HEK293T (cell line): ENCODE measurements at regions not wholly inside any gene's neighbourhood (a gene's known extent, or its start where the extent isn't known, plus 50 kb on each side); places are given as distances from the start of the nearest gene placed in this dataset.
"Not testable (repeated sequence)": the region's sequence is repeated elsewhere in the genome, so short reads cannot be mapped to it uniquely, and the experiment has no call there.

Source experiments
- CTCF ChIA-PET: fragments of 350-600 bp; formaldehyde crosslinking; extraction: SDS; loops from one replicate; lab custom pipeline; 2021; ENCODE audit warnings: antibody characterized with exemption, inconsistent platforms; lab: Yijun Ruan, JAX
- POLR2A ChIA-PET: fragments of 350-600 bp; formaldehyde crosslinking; extraction: SDS; loops from one replicate; lab custom pipeline; 2020; ENCODE audit warnings: antibody characterized with exemption, inconsistent platforms; lab: Yijun Ruan, JAX
- DNase-seq: peaks from one replicate; pipeline ENCODE4 v3.0.0; 2012; ENCODE audit warnings: mixed read lengths; ENCODE audit errors: extremely low spot score
- ARNT ChIP-seq: fragments of 450-650 bp; IDR thresholded peaks from 2 replicates; pipeline ENCODE4 v1.6.1; 2017; ENCODE audit warnings: mild to moderate bottlenecking
- BHLHE40 ChIP-seq: fragments of 450-650 bp; IDR thresholded peaks from 2 replicates; pipeline ENCODE4 v1.6.1; 2016; ENCODE audit warnings: mild to moderate bottlenecking, moderate library complexity, borderline replicate concordance
- CTBP1 ChIP-seq: fragments of 450-650 bp; IDR thresholded peaks from 2 replicates; pipeline ENCODE4 v1.6.1; 2016; ENCODE audit warnings: borderline replicate concordance
- ELF4 ChIP-seq: fragments of 450-650 bp; IDR thresholded peaks from 2 replicates; pipeline ENCODE4 v1.6.1; 2017; ENCODE audit warnings: antibody characterized with exemption
- FOXA1 ChIP-seq: fragments of 450-650 bp; IDR thresholded peaks from 2 replicates; pipeline ENCODE4 v1.6.1; 2016; ENCODE audit warnings: mild to moderate bottlenecking
- FOXK2 ChIP-seq: fragments of 450-650 bp; IDR thresholded peaks from 2 replicates; pipeline ENCODE4 v1.6.1; 2016; ENCODE audit warnings: mild to moderate bottlenecking
- FOXM1 ChIP-seq: fragments of 450-650 bp; IDR thresholded peaks from 2 replicates; pipeline ENCODE4 v1.6.1; 2017; ENCODE audit warnings: mild to moderate bottlenecking, borderline replicate concordance
- HDGF ChIP-seq: fragments of 450-650 bp; IDR thresholded peaks from 2 replicates; pipeline ENCODE4 v1.6.1; 2017; ENCODE audit warnings: antibody characterized with exemption, borderline replicate concordance
- L3MBTL2 ChIP-seq: fragments of 450-650 bp; conservative IDR thresholded peaks from 2 replicates; pipeline ENCODE4 v1.6.1; 2016; ENCODE audit warnings: mild to moderate bottlenecking
- LEF1 ChIP-seq: fragments of 450-650 bp; IDR thresholded peaks from 2 replicates; pipeline ENCODE4 v1.6.1; 2017; ENCODE audit warnings: mild to moderate bottlenecking, borderline replicate concordance
- NFRKB ChIP-seq: fragments of 450-650 bp; IDR thresholded peaks from 2 replicates; pipeline ENCODE4 v1.6.1; 2016; ENCODE audit warnings: mild to moderate bottlenecking, moderate library complexity
- SP1 ChIP-seq: fragments of 450-650 bp; IDR thresholded peaks from 2 replicates; pipeline ENCODE4 v1.6.1; 2017
- SUZ12 ChIP-seq: fragments of 450-650 bp; IDR thresholded peaks from 2 replicates; pipeline ENCODE4 v1.6.1; 2016; ENCODE audit warnings: mild to moderate bottlenecking
- TARDBP ChIP-seq: fragments of 450-650 bp; IDR thresholded peaks from 2 replicates; pipeline ENCODE4 v1.6.1; 2016
- ZNF384 ChIP-seq: fragments of 450-650 bp; IDR thresholded peaks from 2 replicates; pipeline ENCODE4 v1.6.1; 2016
- TF ChIP-seq, protein P1 (sequence below): fragments of 450-650 bp; IDR thresholded peaks from 2 replicates; pipeline ENCODE4 v1.6.1; 2016

DNA sequence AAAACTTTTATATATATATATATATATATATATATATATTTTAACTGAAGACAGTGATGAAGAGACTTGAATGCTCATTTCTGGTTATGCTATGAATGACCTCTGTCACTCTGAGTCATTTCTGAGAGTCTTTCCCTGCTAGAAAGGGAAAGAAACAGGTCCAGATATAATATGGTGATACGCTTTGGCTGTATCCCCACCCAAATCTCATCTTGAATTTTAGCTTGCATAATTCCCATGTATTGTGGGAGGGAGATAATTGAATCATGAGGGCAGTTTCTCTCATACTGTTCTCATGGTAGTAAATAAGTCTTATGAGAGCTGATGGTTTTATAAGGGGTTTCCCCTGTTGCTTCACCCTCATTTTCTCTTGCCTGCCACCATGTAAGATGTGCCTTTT is 254.1 kb upstream of the IGFBP7 start:
- TF ChIP-seq HDGF (no peak), FOXK2 (no peak), CTBP1 (no peak), ARNT (no peak), FOXA1 (no peak)
- no peak for DNase-seq
- ChIA-PET CTCF (no interaction called here), POLR2A (no interaction called here)

DNA sequence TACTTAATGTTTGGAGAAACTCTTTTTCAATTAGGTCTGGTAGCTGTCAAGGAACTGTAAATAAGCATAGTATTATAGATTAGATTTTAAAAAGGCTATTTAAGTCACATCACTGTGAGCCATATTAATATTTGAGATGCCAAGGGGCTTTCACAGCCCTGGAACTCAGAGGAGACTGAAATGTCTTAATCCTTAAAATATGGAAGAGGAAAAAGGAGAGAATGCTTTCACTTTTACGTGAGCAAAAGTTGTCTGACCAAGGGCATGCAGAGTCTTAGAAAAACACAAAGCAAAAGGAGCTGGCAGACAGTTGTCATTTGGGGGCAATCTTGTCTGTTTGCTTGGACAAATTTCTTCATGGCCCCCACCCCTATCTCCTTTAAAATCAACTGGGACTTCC is 253.2 kb upstream of the IGFBP7 start:
- ChIA-PET POLR2A (interaction anchor here (0.7 kb wide), 1 partner anchor 165 kb away, joined by 3 read pairs; no protein-coding TSS in a partner anchor), CTCF (no interaction called here)
- TF ChIP-seq SP1 (no peak), BHLHE40 (no peak), FOXA1 (no peak), ZNF384 (no peak), LEF1 (no peak), ARNT (no peak), FOXM1 (no peak), TARDBP (no peak), CTBP1 (no peak), FOXK2 (no peak), NFRKB (no peak)
- TF ChIP-seq, protein P1, sequence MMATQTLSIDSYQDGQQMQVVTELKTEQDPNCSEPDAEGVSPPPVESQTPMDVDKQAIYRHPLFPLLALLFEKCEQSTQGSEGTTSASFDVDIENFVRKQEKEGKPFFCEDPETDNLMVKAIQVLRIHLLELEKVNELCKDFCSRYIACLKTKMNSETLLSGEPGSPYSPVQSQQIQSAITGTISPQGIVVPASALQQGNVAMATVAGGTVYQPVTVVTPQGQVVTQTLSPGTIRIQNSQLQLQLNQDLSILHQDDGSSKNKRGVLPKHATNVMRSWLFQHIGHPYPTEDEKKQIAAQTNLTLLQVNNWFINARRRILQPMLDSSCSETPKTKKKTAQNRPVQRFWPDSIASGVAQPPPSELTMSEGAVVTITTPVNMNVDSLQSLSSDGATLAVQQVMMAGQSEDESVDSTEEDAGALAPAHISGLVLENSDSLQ = no peak

DNA sequence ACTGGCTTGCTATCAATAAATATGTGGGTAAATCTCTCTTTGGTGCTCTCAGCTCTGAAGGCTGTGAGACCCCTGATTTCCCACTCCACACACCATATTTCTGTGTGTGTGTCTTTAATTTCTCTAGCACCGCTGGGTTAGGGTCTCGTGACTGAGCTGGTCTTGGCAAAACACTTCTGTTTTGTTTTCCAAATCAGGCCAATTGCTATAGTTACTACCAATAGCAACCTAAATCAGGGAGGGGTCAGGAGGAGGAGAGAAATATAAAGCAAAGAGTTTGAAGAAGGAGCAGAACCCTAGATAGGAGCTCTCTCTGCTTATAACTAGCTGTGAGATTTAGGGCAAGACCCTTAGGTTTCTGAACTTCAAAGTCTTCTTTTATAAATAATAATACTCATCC is 250.5 kb upstream of the IGFBP7 start:
- no peak for TF ChIP-seq SP1
- TF ChIP-seq NFRKB = no peak
- no peak for TF ChIP-seq L3MBTL2
- TF ChIP-seq SUZ12 = no peak
- TF ChIP-seq ELF4 = no peak
- no peak for TF ChIP-seq LEF1
- no peak for TF ChIP-seq CTBP1
- TF ChIP-seq ARNT = no peak
- TF ChIP-seq, protein P1 = no peak
- no peak for TF ChIP-seq FOXK2
- no peak for TF ChIP-seq FOXA1
- TF ChIP-seq HDGF = no peak
- CTCF ChIA-PET = no interaction called here
- no peak for DNase-seq
- POLR2A ChIA-PET = no interaction called here

More for the DNA sequence above, 253.2 kb upstream of the IGFBP7 start:
- DNase-seq = no peak

DNA sequence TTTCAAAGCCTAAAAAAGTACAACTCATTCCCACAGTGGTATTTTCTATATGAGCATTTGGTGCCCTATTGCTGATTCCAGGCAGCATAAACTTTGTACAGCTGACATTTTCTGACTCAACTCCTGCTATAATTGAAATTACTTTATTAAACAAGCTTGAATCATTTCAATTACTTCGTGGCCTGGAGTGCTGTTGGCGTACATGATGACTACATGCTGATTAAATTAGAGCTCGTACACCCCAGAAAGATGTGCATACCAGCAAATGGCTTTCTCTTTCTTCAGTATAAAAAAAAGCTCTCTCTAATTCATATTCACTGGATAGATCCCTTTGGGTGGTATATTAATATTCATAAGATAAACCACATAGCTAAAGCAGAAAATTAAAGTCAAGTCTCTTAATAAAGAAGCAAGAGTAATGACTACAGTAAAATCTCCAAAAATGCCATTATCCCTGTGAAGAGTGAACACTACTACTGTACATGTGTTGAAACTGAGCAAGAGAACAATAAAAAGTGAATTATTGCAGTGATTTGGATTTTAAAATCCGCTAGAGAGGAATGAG is 245.0 kb upstream of the IGFBP7 start:
- no peak for DNase-seq
- ChIA-PET CTCF (no interaction called here), POLR2A (no interaction called here)
- no peak for TF ChIP-seq SP1
- no peak for TF ChIP-seq FOXA1
- no peak for TF ChIP-seq SUZ12
- TF ChIP-seq, protein P1 = no peak
- no peak for TF ChIP-seq NFRKB

DNA sequence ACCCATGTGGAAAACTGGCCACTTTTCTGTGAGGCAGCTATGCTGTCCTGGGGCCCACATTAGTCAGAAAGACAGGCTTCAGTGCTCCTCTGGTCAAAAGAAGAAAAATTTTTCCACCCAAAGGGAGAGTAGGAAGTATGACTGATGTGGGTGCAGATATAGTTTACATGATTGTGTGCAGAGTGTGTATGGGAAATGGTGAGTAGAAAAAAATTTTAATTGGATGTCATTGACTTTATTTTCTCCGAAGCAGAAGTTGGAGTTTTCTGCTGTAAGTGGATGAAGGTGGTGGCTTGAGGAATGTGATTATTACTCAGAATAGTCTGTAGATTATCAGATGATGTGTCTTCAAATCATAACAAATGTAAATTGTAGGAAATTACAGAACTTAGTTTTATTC is 241.5 kb upstream of the IGFBP7 start:
- ChIA-PET CTCF (no interaction called here), POLR2A (no interaction called here)
- TF ChIP-seq, protein P1 = no peak
- TF ChIP-seq TARDBP (no peak), ELF4 (no peak), L3MBTL2 (no peak)
- no peak for DNase-seq

DNA sequence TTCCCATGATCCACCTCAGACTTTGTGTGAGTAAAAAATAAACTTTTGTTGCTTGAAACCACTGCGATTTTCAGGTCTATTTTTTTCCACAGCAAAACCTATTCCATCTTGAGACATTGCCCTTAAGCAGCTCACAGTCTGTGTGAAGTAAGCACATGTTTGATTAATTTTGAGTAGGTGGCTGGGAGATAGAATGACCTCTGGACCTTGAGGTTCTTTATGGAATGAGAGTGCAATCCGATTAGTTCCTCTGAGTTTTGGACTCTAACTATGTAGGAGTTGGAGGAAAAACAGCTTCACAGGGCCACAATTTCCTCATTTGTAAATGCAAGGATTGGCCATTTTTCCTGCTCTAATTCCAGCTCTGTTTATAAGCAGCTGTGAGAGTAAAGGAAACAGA is 234.1 kb upstream of the IGFBP7 start:
- no peak for TF ChIP-seq ARNT
- no peak for TF ChIP-seq FOXA1
- no peak for TF ChIP-seq SP1
- no peak for TF ChIP-seq LEF1
- TF ChIP-seq SUZ12 = no peak
- TF ChIP-seq ELF4 = no peak
- TF ChIP-seq ZNF384 = no peak
- ChIA-PET POLR2A (no interaction called here), CTCF (no interaction called here)
- no peak for DNase-seq

DNA sequence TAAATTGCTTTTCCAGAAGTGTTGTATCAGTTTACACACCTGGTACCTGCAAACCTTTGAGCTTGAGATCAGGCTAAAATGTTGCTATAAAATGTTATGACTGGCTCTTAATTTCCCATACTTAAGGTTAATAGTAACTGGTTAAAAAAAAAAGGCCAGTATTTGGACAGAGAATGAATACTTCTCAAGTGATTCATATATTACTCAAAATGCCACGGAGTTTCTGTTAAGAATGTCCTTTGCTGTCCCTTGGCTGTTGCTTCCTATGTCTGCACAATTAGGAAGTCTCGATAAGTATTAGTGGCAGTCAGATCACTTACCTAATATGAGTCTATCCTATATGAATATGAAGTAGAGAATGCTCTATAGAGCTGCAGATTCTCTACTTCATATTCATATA is 232.2 kb upstream of the IGFBP7 start:
- ChIA-PET CTCF (no interaction called here), POLR2A (no interaction called here)
- TF ChIP-seq HDGF = no peak
- TF ChIP-seq NFRKB = no peak
- TF ChIP-seq FOXK2 = no peak
- no peak for TF ChIP-seq ARNT
- no peak for TF ChIP-seq L3MBTL2
- TF ChIP-seq ELF4 = no peak
- no peak for TF ChIP-seq SP1
- no peak for TF ChIP-seq ZNF384
- TF ChIP-seq SUZ12 = no peak
- no peak for TF ChIP-seq FOXM1
- no peak for TF ChIP-seq BHLHE40
- TF ChIP-seq LEF1 = no peak
- TF ChIP-seq TARDBP = no peak
- TF ChIP-seq, protein P1 = no peak
- no peak for TF ChIP-seq FOXA1
- TF ChIP-seq CTBP1 = no peak
- no peak for DNase-seq

DNA sequence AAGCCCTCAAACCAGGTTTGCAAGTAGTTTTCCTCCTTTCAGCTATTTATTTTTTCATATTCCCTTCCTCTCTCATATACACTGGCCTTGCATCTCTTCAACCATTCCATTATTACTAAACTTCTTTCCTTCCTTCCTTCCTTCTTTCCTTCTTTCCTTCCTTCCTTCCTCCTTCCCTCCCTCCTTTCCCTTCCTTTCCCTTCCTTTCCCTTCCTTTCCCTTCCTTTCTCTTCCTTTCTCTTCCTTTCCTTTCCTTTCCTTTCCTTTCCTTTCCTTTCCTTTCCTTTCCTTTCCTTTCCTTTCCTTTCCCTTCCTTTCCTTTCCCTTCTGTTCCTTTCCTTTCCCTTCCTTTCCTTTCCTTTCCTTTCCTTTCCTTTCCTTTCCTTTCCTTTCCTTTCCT is 228.7 kb upstream of the IGFBP7 start:
- POLR2A ChIA-PET, DNase-seq, CTCF ChIA-PET: not testable (repeated sequence)
